Transverse colon (tissue), 4 donors: ENCODE measurements at regions not wholly inside any gene's neighbourhood (a gene's known extent, or its start where the extent isn't known, plus 50 kb on each side); places are given as distances from the start of the nearest gene placed in this dataset.

Experiments used
- DNase-seq: peaks from one replicate; pipeline ENCODE4 v3.0.0-alpha.2; 2019
- H3K27ac ChIP-seq, 4 donors: fragments of 200-600 bp; sonication (generic); 2 replicates each; pipeline ENCODE4 v1.5.1; 2016 to 2018; ENCODE audit warnings: inconsistent platforms in 4 of 4
- H3K27me3 ChIP-seq: fragments of 200-600 bp; sonication (generic); 2 replicates; pipeline ENCODE4 v1.5.1; 2017; ENCODE audit warnings: inconsistent platforms
- H3K36me3 ChIP-seq, 4 donors: fragments of 200-600 bp; sonication (generic); 2 replicates each; pipeline ENCODE4 v1.5.1; 2017 to 2019; ENCODE audit warnings: inconsistent platforms in 4 of 4
- H3K4me1 ChIP-seq, 4 donors: fragments of 200-600 bp; sonication (generic); 2 replicates each; pipeline ENCODE4 v1.5.1; 2017 to 2020; ENCODE audit warnings: inconsistent platforms in 4 of 4
- H3K4me3 ChIP-seq, 4 donors: fragments of 200-600 bp; sonication (generic); 1 replicate in 1 of 4; 2 replicates in 3 of 4; pipeline versions ENCODE4 v1.5.1 to v1.6.1; 2017 to 2019; ENCODE audit warnings: inconsistent platforms in 4 of 4
- H3K9me3 ChIP-seq, 2 donors: fragments of 200-600 bp; sonication (generic); 2 replicates each; pipeline ENCODE4 v1.5.1; 2017 to 2019; ENCODE audit warnings: inconsistent platforms in 2 of 2
- CTCF ChIP-seq, 5 experiments: fragments of 200-600 bp in 3 of 5; fragments of 450-650 bp in 2 of 5; sonication (generic) in 3 of 5; IDR thresholded peaks; 1 replicate in 2 of 5; 2 replicates in 3 of 5; pipeline ENCODE4 v1.5.1; 2016 to 2017; ENCODE audit warnings: antibody characterized with exemption in 5 of 5, inconsistent platforms in 3 of 5, mild to moderate bottlenecking in 2 of 5, moderate library complexity in 1 of 5
- EP300 ChIP-seq: sonication (generic); formaldehyde crosslinking; IDR thresholded peaks from one replicate; pipeline ENCODE4 v1.6.1; 2017; ENCODE audit warnings: antibody characterized with exemption, low read depth
- POLR2A ChIP-seq: fragments of 450-650 bp; IDR thresholded peaks from one replicate; pipeline ENCODE4 v1.6.1; 2016; ENCODE audit warnings: antibody characterized with exemption, mild to moderate bottlenecking, moderate library complexity
- POLR2AphosphoS5 ChIP-seq, 3 donors: sonication (generic); formaldehyde crosslinking; IDR thresholded peaks; one replicate each; pipeline ENCODE4 v1.6.1; 2016; ENCODE audit warnings: antibody characterized with exemption in 3 of 3
- WGBS, 2 donors: methylation state at CpG; one replicate each; pipeline ENCODE4 v1.1.5; 2018; ENCODE audit warnings: low coverage in 1 of 2; 5-methylcytosine and 5-hydroxymethylcytosine counted together
- in situ Hi-C, 4 donors: fragments of 200-750 bp; cut with MboI; loops; one replicate each; pipeline versions ENCODE4 v1.15.0 to v1.15.1; 2017; ENCODE audit warnings: low sequenced_read_pairs in 3 of 4, low pct_ligation_motif_present in 1 of 4, low pct_unique_long_range_greater_than_20kb in 1 of 4
- intact Hi-C: fragments of 100-400 bp; cut with DNase I; formaldehyde crosslinking; loops from one replicate; pipeline ENCODE4 v1.15.1; 2023; ENCODE audit warnings: low total_unique reads

DNA sequence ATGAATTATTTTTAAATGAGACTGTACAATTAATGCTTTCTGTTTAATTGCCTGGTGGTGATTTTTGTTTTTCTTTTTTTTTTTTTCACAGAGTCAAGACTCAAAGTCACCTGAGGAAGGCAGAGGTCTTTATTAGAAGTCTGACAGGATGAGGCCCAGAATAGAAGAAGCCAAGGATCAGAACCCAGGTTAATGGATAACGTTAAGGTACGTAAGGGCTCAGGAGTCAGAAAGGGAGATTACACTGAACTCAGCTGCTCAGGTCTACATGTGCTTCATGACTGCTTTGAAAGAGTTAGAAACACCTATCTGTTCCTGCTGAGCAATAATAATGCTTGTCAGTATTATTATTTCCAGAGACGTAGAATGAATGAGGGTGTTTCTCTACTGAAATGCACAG is 196.5 kb downstream of the LRATD1 start:
- no peak overlapping the region for H3K27ac ChIP-seq
- DNase-seq, result no peak

GRCh38 chr2:14831458-14831857 is 198.9 kb downstream of the LRATD1 start:
- no peaks in the 10 kb centered on the region for H3K9me3 ChIP-seq
- DNase-seq, result no peak
- H3K4me3 ChIP-seq, result no peak overlapping the region
- intact Hi-C loops, result no loop called here
- 68 to 79% methylated on average over 2 to 3 of the region's 3 CpGs for WGBS, 2 donors
- H3K27ac ChIP-seq, result no peak overlapping the region
- in situ Hi-C loops, result no loop called here
- no peaks in the 10 kb centered on the region for H3K36me3 ChIP-seq
- TF ChIP-seq EP300, result no peak
- TF ChIP-seq POLR2AphosphoS5 (IDR thresholded peaks at IDR 0.05), result no peak
- TF ChIP-seq CTCF (IDR thresholded peaks at IDR 0.05), result peak in 1 of 5 experiments; percentile 9
- no peaks in the 10 kb centered on the region for H3K4me1 ChIP-seq
- H3K27me3 ChIP-seq, result no peaks in the 10 kb centered on the region

More for the DNA sequence above, 196.5 kb downstream of the LRATD1 start:
- in situ Hi-C loops, result no loop called here
- no peaks in the 10 kb centered on the region for H3K4me1 ChIP-seq
- no peak overlapping the region for H3K4me3 ChIP-seq
- H3K27me3 ChIP-seq, result no peaks in the 10 kb centered on the region
- TF ChIP-seq POLR2A (no peak), EP300 (no peak), POLR2AphosphoS5 (IDR thresholded peaks at IDR 0.05) (no peak), CTCF (IDR thresholded peaks at IDR 0.05) (no peak)
- WGBS, 2 donors, result 88 to 91% methylated on average over 3 of the region's 3 CpGs
- H3K36me3 ChIP-seq, result no peaks in the 10 kb centered on the region
- no peaks in the 10 kb centered on the region for H3K9me3 ChIP-seq
- intact Hi-C loops, result no loop called here

DNA sequence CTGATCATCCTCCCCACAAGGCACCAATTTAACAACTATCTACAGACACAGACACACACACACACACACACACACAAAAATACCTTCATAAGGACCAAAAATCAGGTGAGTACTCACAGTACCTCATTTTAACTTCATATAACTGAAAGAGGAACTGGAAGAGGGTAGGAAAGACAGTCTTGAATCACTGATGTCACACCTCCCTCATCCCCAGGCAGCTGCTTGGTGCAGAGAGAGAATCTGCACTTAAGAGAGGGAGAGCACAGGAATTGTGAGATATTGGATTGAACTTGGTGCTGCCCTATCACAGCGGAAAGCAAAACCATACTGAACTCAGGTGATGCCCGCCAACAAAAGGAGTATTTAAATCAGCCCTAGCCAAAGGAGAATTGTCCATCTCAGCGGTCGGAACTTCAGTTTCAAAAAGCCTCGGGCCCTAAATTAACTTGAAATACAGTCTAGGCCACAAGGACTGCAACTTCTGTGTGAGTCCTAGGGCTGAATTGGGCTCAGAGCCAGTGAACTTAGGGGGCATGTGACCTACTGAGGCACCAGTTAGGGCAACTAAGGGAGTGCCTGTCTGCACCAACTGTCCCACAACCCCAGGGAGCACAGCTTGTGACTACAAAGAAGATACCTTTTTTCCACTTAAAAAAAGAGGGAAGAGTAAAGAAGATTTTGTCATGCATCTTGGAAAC is 211.1 kb downstream of the LRATD1 start:
- no peak for TF ChIP-seq POLR2AphosphoS5 (IDR thresholded peaks at IDR 0.05)
- no peak for TF ChIP-seq POLR2A
- TF ChIP-seq CTCF (IDR thresholded peaks at IDR 0.05), result no peak
- no peak for TF ChIP-seq EP300
- DNase-seq, result no peak
- in situ Hi-C loops (no loop called here), intact Hi-C loops (no loop called here)
- H3K27me3 ChIP-seq, result no peaks in the 10 kb centered on the region
- no peaks in the 10 kb centered on the region for H3K36me3 ChIP-seq
- H3K27ac ChIP-seq, result no peak overlapping the region
- WGBS, 2 donors, result 81 to 98% methylated on average over 4 to 5 of the region's 5 CpGs
- no peaks in the 10 kb centered on the region for H3K4me1 ChIP-seq
- peaks cover 0 to 14% of the 10 kb centered on the region in 2 donors for H3K9me3 ChIP-seq
- no peak overlapping the region for H3K4me3 ChIP-seq

DNA sequence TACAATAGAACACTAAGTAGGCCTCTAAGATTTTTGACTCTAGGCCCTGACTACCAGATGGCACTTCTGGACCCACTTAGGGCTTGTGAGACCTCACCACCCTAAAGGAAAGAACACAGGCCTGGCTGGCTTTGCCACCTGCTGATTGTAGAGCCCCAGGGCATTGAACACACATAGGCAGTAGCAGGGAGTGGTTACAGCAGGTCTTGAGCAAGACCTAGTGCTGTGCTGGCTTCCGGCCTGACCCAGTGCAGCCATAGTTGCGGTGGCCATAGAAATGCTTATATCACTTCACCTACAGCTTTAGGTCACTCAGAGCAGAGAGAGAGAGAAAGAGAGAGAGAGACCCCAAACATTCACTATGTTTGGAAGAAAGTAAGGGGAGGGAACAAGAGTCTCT is 223.2 kb downstream of the LRATD1 start:
- in situ Hi-C loops (no loop called here), intact Hi-C loops (no loop called here)
- Histone ChIP-seq H3K36me3 (no peaks in the 10 kb centered on the region), H3K4me1 (no peaks in the 10 kb centered on the region), H3K9me3 (no peaks in the 10 kb centered on the region), H3K27ac (no peak overlapping the region), H3K4me3 (no peak overlapping the region), H3K27me3 (no peaks in the 10 kb centered on the region)
- TF ChIP-seq POLR2AphosphoS5 (IDR thresholded peaks at IDR 0.05) (no peak), CTCF (IDR thresholded peaks at IDR 0.05) (no peak), EP300 (no peak), POLR2A (no peak)
- no peak for DNase-seq
- WGBS, 2 donors, result 96% methylated on average over 2 of the region's 2 CpGs; no CpG with 5 or more reads in 1 of the 2 donors
